HG03565 (cell line): ENCODE measurements at regions not wholly inside any gene's neighbourhood (a gene's known extent, or its start where the extent isn't known, plus 50 kb on each side); places are given as distances from the start of the nearest gene placed in this dataset.

Experiments used
- ATAC-seq: cut with Tn5 transposase; IDR thresholded peaks from one replicate; pipeline ENCODE4 v1.9.1; 2021; ENCODE audit warnings: mild to moderate bottlenecking, moderate library complexity; ENCODE audit not compliant: unreplicated experiment

GRCh38 chr12:58455136-58455535 lies 465.2 kb downstream of the LRIG3 start:
- ATAC-seq: no peak

GRCh38 chr12:58458102-58458501 lies 462.2 kb downstream of the LRIG3 start:
- ATAC-seq: no peak

- ATAC-seq: no peak
Observed at GRCh38 chr12:58459191-58459590, 461.1 kb downstream of the LRIG3 start.

- ATAC-seq: no peak
Observed at GRCh38 chr12:58463051-58463450, 457.3 kb downstream of the LRIG3 start.

GRCh38 chr12:58465418-58465817 lies 454.9 kb downstream of the LRIG3 start:
- ATAC-seq: no peak

GRCh38 chr12:58470266-58471010 lies 449.9 kb downstream of the LRIG3 start:
- no peak for ATAC-seq

GRCh38 chr12:58479401-58479800 lies 440.9 kb downstream of the LRIG3 start:
- no peak for ATAC-seq

GRCh38 chr12:58481811-58482210 lies 438.5 kb downstream of the LRIG3 start:
- ATAC-seq: no peak

GRCh38 chr12:58487255-58487654 lies 433.0 kb downstream of the LRIG3 start:
- no peak for ATAC-seq

- ATAC-seq: peak; percentile 69
Observed at GRCh38 chr12:58487678-58488161, 432.6 kb downstream of the LRIG3 start.

GRCh38 chr12:58489394-58489793 lies 430.9 kb downstream of the LRIG3 start:
- ATAC-seq: no peak

- ATAC-seq: no peak
Observed at GRCh38 chr12:58491306-58491705, 429.0 kb downstream of the LRIG3 start.

- ATAC-seq: no peak
Observed at GRCh38 chr12:58496411-58497190, 423.7 kb downstream of the LRIG3 start.

GRCh38 chr12:58500399-58500798 lies 419.9 kb downstream of the LRIG3 start:
- no peak for ATAC-seq

- no peak for ATAC-seq
Observed at GRCh38 chr12:58502226-58502625, 418.1 kb downstream of the LRIG3 start.

- ATAC-seq: no peak
Observed at GRCh38 chr12:58502841-58503240, 417.5 kb downstream of the LRIG3 start.

- ATAC-seq: no peak
Observed at GRCh38 chr12:58503731-58504130, 416.6 kb downstream of the LRIG3 start.

GRCh38 chr12:58504143-58504938 lies 416.0 kb downstream of the LRIG3 start:
- no peak for ATAC-seq

GRCh38 chr12:58509116-58509885 lies 411.0 kb downstream of the LRIG3 start:
- ATAC-seq: no peak

- no peak for ATAC-seq
Observed at GRCh38 chr12:58513301-58513834, 406.9 kb downstream of the LRIG3 start.
